GM23338 (cell line): ENCODE measurements at regions not wholly inside any gene's neighbourhood (a gene's known extent, or its start where the extent isn't known, plus 50 kb on each side); places are given as distances from the start of the nearest gene placed in this dataset.

ENCODE experiments used
- ATAC-seq: fragments of 200-7000 bp; cut with Tn5 transposase; 3 replicates; pipeline ENCODE4 v1.9.1; 2020
- DNase-seq: peaks from one replicate; pipeline ENCODE4 v3.0.0-alpha.2; 2015; ENCODE audit warnings: low spot score
- H2AFZ ChIP-seq: fragments of 200-600 bp; sonication (generic); 2 replicates; pipeline ENCODE4 v1.8.0; 2016; ENCODE audit warnings: antibody characterized with exemption, mild to moderate bottlenecking, moderate library complexity
- H3F3A ChIP-seq: fragments of 200-600 bp; sonication (generic); replicated peaks from 2 replicates; pipeline ENCODE4 v1.8.0; 2017; ENCODE audit warnings: antibody characterized with exemption, mixed run types, low read depth
- H3K27ac ChIP-seq: fragments of 200-600 bp; sonication (generic); 2 replicates; pipeline ENCODE4 v1.6.1; 2016; ENCODE audit warnings: low read depth
- H3K27me3 ChIP-seq: fragments of 200-600 bp; sonication (generic); 2 replicates; pipeline ENCODE4 v1.8.0; 2016; ENCODE audit warnings: mild to moderate bottlenecking, mixed run types, moderate library complexity; ENCODE audit not compliant: insufficient read depth
- H3K36me3 ChIP-seq: fragments of 200-600 bp; sonication (generic); 2 replicates; pipeline ENCODE4 v1.8.0; 2016; ENCODE audit warnings: mild to moderate bottlenecking; ENCODE audit not compliant: insufficient read depth
- H3K4me1 ChIP-seq: fragments of 200-600 bp; sonication (generic); 2 replicates; pipeline ENCODE4 v1.8.0; 2016; ENCODE audit warnings: mild to moderate bottlenecking, moderate library complexity; ENCODE audit not compliant: insufficient read depth
- H3K4me2 ChIP-seq: fragments of 200-600 bp; sonication (generic); 2 replicates; pipeline ENCODE4 v1.7.1; 2017; ENCODE audit warnings: mixed run types
- H3K4me3 ChIP-seq: fragments of 200-600 bp; sonication (generic); 2 replicates; pipeline ENCODE4 v1.6.1; 2016; ENCODE audit warnings: mixed run types
- H3K79me2 ChIP-seq: fragments of 200-600 bp; sonication (generic); replicated peaks from 2 replicates; pipeline ENCODE4 v1.8.0; 2017; ENCODE audit warnings: mild to moderate bottlenecking; ENCODE audit not compliant: insufficient read depth
- H3K9me2 ChIP-seq: fragments of 200-600 bp; sonication (generic); 2 replicates; pipeline ENCODE4 v1.8.0; 2017; ENCODE audit not compliant: insufficient read depth
- H4K20me1 ChIP-seq: fragments of 200-600 bp; sonication (generic); replicated peaks from 2 replicates; pipeline ENCODE4 v1.8.0; 2017; ENCODE audit warnings: mild to moderate bottlenecking; ENCODE audit not compliant: insufficient read depth
- H3K27ac Mint-ChIP-seq: 2 replicates; pipeline ENCODE4 v1.8.0; 2020; ENCODE audit warnings: inconsistent platforms, mild to moderate bottlenecking, moderate library complexity, mixed read lengths
- H3K27me3 Mint-ChIP-seq: 3 replicates; pipeline ENCODE4 v1.8.0; 2022; ENCODE audit warnings: low read depth, mild to moderate bottlenecking, moderate library complexity, mixed read lengths, inconsistent platforms; ENCODE audit not compliant: insufficient read depth, poor library complexity
- H3K36me3 Mint-ChIP-seq: 3 replicates; pipeline ENCODE4 v1.8.0; 2021; ENCODE audit warnings: low read depth, mild to moderate bottlenecking, inconsistent platforms, moderate library complexity, mixed read lengths
- H3K4me1 Mint-ChIP-seq: 3 replicates; pipeline ENCODE4 v1.8.0; 2020; ENCODE audit warnings: mild to moderate bottlenecking, inconsistent platforms, mixed read lengths
- H3K4me3 Mint-ChIP-seq: 3 replicates; pipeline ENCODE4 v1.8.0; 2021; ENCODE audit warnings: moderate library complexity, mild to moderate bottlenecking, inconsistent platforms, mixed read lengths
- H3K9me3 Mint-ChIP-seq: 3 replicates; pipeline ENCODE4 v1.8.0; 2020; ENCODE audit warnings: moderate library complexity, mild to moderate bottlenecking, inconsistent platforms, mixed read lengths
- CREB1 ChIP-seq: fragments of 250-450 bp; sonication (Bioruptor Pico); IDR thresholded peaks from 2 replicates; pipeline ENCODE4 v1.5.0; 2020; ENCODE audit warnings: low read depth, mild to moderate bottlenecking, moderate library complexity
- CTCF ChIP-seq, 2 experiments: fragments of 200-600 bp in 1 of 2; sonication (generic) in 1 of 2; conservative IDR thresholded peaks; 2 replicates each; pipeline versions ENCODE4 v1.5.1 to v1.6.1; 2016 to 2017; ENCODE audit warnings: antibody characterized with exemption in 2 of 2, low read depth in 2 of 2, mild to moderate bottlenecking in 2 of 2, moderate library complexity in 1 of 2
- ETS1 ChIP-seq: IDR thresholded peaks from 2 replicates; pipeline ENCODE4 v1.6.1; 2016; ENCODE audit warnings: antibody characterized with exemption
- EZH2 ChIP-seq: fragments of 200-600 bp; sonication (generic); IDR thresholded peaks from one replicate; pipeline ENCODE4 v1.8.0; 2017; ENCODE audit warnings: antibody characterized with exemption, mild to moderate bottlenecking, low read depth; ENCODE audit not compliant: unreplicated experiment
- JUNB ChIP-seq: IDR thresholded peaks from one replicate; pipeline ENCODE4 v1.6.1; 2016; ENCODE audit warnings: antibody characterized with exemption; ENCODE audit not compliant: unreplicated experiment
- NANOG ChIP-seq: IDR thresholded peaks from 2 replicates; pipeline ENCODE4 v1.6.1; 2016; ENCODE audit warnings: antibody characterized with exemption, borderline replicate concordance
- REST ChIP-seq: IDR thresholded peaks from one replicate; pipeline ENCODE4 v1.6.1; 2018; ENCODE audit warnings: antibody characterized with exemption; ENCODE audit not compliant: unreplicated experiment
- STAT1 ChIP-seq: IDR thresholded peaks from one replicate; pipeline ENCODE4 v1.6.1; 2016; ENCODE audit warnings: antibody characterized with exemption; ENCODE audit not compliant: unreplicated experiment
- ZNF114 ChIP-seq: fragments of 250-450 bp; sonication (Bioruptor Pico); IDR thresholded peaks from 2 replicates; pipeline ENCODE4 v1.5.0; 2020; ENCODE audit warnings: mild to moderate bottlenecking, moderate library complexity
- ZNF331 ChIP-seq: fragments of 250-450 bp; sonication (Bioruptor Pico); IDR thresholded peaks from 2 replicates; pipeline ENCODE4 v1.5.0; 2020; ENCODE audit warnings: low read depth, mild to moderate bottlenecking, moderate library complexity
- ZNF462 ChIP-seq: fragments of 250-450 bp; sonication (Bioruptor Pico); IDR thresholded peaks from 2 replicates; pipeline ENCODE4 v1.5.0; 2020; ENCODE audit warnings: mild to moderate bottlenecking, moderate library complexity

GRCh38 chr6:153856929-153857376 is 182.1 kb upstream of the OPRM1 start:
- Histone ChIP-seq H3K4me3 (no peak overlapping the region), H3K4me2 (no peak overlapping the region), H3K79me2 (no peaks in the 10 kb centered on the region), H3K27ac (no peak overlapping the region), H4K20me1 (no peaks in the 10 kb centered on the region), H2AFZ (no peak overlapping the region), H3K36me3 (no peaks in the 10 kb centered on the region), H3K4me1 (no peaks in the 10 kb centered on the region), H3K27me3 (no peaks in the 10 kb centered on the region), H3K9me2 (no peaks in the 10 kb centered on the region), H3F3A (no peaks in the 10 kb centered on the region)
- TF ChIP-seq NANOG (no peak), JUNB (no peak), CTCF (conservative IDR thresholded peaks at IDR 0.05; ENCODE audit: low read depth in 2 of 2) (no peak), ZNF462 (no peak), STAT1 (no peak), ZNF114 (CRISPR knock-in tag) (no peak), CREB1 (CRISPR knock-in tag) (no peak), EZH2 (no peak), ZNF331 (CRISPR knock-in tag) (no peak), REST (no peak), ETS1 (no peak)
- H3K9me3 Mint-ChIP-seq: peaks cover 24% of the 10 kb centered on the region
- H3K27me3 Mint-ChIP-seq: peaks cover 2% of the 10 kb centered on the region
- H3K4me3 Mint-ChIP-seq: no peak overlapping the region
- H3K27ac Mint-ChIP-seq: no peak overlapping the region
- no peak for DNase-seq
- H3K36me3 Mint-ChIP-seq: peaks cover 15% of the 10 kb centered on the region
- no peak for ATAC-seq
- no peaks in the 10 kb centered on the region for H3K4me1 Mint-ChIP-seq
